ENCODE measurements at regions not wholly inside any gene's neighbourhood (a gene's known extent, or its start where the extent isn't known, plus 50 kb on each side); places are given as distances from the start of the nearest gene placed in this dataset.

DNA sequence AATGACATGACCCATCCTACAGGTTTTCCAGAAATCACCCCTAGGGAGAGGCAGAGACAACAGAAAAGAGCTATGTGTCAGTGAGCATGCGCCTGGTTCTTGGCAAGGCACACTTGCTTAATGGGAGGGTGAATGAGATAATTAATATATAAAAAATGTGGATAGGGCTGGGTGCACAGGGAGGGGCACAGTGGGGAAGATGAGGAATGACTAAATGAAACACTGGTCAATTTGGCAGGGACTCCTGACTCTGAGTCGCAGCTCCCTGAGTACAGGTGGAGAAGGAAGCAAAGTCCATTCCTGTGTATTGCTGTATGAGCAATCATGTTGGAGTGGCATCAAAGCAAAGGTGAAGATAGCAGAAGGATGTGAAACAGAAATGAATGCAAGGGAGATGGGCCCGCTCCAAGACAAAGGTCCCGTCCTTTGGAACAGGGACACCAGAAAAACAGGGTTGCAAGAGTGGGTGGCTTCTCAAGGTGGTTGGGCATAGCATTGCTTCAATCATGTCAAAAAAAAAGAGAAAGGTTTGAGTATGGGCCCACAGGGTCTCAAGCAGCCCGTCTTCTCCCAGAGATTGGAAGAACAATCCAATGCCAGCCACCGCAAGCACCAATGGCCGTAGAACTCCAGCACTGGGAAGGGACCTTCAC is 278.4 kb upstream of the AGTR2 start:
- DNase-seq (peak in 1 of 4 donors; percentile 13), ATAC-seq (no peak)
- Histone ChIP-seq H3K27me3 (no peaks in the 10 kb centered on the region), H3K9me3 (peaks cover 0 to 1% of the 10 kb centered on the region in 2 donors), H3K27ac (no peak overlapping the region), H3K4me3 (no peak overlapping the region), H3K4me1 (no peaks in the 10 kb centered on the region), H3K36me3 (no peaks in the 10 kb centered on the region)
- TF ChIP-seq, protein P1, sequence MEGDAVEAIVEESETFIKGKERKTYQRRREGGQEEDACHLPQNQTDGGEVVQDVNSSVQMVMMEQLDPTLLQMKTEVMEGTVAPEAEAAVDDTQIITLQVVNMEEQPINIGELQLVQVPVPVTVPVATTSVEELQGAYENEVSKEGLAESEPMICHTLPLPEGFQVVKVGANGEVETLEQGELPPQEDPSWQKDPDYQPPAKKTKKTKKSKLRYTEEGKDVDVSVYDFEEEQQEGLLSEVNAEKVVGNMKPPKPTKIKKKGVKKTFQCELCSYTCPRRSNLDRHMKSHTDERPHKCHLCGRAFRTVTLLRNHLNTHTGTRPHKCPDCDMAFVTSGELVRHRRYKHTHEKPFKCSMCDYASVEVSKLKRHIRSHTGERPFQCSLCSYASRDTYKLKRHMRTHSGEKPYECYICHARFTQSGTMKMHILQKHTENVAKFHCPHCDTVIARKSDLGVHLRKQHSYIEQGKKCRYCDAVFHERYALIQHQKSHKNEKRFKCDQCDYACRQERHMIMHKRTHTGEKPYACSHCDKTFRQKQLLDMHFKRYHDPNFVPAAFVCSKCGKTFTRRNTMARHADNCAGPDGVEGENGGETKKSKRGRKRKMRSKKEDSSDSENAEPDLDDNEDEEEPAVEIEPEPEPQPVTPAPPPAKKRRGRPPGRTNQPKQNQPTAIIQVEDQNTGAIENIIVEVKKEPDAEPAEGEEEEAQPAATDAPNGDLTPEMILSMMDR (IDR thresholded peaks at IDR 0.05) = no peak
- intact Hi-C loops (cut with DNase I) = no loop called here

DNA sequence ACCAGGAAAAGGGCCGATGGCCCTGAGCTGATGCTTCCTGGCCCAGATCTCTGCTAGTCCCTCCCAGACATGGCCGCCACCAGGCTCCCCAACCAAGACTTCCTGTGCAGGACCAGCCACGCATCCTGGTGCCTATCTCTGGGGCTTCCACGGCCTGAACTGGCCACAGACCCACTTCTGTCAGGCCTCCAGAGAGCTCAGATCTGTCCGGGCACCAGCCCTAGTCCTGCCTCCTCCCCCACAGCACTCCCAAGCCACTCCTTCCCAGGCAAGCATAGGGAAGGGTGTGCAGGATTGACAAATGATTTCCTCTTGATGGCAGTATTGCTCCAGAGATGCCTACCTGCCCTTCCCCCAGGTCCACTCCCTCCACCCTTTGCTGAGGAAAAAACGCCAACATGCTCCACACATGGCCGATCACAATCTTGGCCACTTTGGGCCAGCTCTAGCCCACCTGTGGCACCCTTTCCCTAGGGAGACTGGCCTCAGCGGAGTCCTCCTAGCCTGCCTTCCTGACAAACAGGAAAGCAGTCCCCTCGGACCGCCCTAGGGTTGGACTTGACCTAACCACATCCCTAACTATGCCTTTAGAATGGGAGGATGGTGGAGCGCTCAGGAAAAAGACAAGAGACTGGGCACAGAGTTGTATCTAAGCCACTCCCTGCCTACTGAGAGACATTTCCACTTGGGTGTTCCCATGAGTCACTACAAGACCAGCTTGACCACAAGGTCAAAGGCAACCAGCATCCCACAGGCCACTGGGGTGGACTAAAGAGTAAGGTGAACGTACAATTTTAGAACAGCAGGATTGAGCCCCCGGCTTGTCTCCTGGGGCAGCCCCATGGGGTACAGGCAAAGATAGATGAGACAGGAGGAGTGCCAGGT is 277.5 kb upstream of the AGTR2 start:
- ATAC-seq = peak; percentile 96
- H3K27me3 ChIP-seq = no peaks in the 10 kb centered on the region
- H3K27ac ChIP-seq = peak overlapping the region in 1 of 2 donors; percentile 29
- H3K4me3 ChIP-seq = no peak overlapping the region
- no peaks in the 10 kb centered on the region for H3K36me3 ChIP-seq
- TF ChIP-seq, protein P1 (IDR thresholded peaks at IDR 0.05) = peak in 1 of 2 donors; percentile 20
- H3K4me1 ChIP-seq = no peaks in the 10 kb centered on the region
- peaks cover 0 to 1% of the 10 kb centered on the region in 2 donors for H3K9me3 ChIP-seq
- intact Hi-C loops (cut with DNase I) = no loop called here
- DNase-seq = peak in 2 of 4 donors; percentile 44 to 78

DNA sequence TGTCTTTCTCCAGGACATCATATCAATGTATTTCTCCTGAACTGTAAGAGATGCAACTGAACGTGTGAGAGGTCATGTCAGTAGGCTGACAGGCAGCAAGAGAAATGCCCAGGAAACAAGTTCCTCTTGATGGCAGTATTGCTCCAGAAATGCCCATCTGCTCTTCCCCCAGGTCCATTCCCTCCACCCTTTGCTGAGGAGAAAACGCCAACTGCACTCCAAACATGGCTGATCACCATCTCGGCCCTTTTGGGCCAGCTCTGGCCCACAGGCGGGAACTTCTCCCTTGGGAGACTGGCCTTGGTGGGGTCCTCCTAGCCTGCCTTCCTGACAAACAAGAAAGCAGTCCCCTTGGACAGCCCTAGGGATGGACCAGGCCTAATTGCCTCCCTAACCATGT is 276.5 kb upstream of the AGTR2 start:
- H3K36me3 ChIP-seq = no peaks in the 10 kb centered on the region
- peak in 2 of 4 donors; percentile 24 to 39 for DNase-seq
- peak; percentile 50 for ATAC-seq
- no peaks in the 10 kb centered on the region for H3K27me3 ChIP-seq
- intact Hi-C loops (cut with DNase I) = no loop called here
- TF ChIP-seq, protein P1 (IDR thresholded peaks at IDR 0.05) = peak in 1 of 2 donors; percentile 13
- no peaks in the 10 kb centered on the region for H3K4me1 ChIP-seq
- H3K27ac ChIP-seq = no peak overlapping the region
- peaks cover 0 to 1% of the 10 kb centered on the region in 2 donors for H3K9me3 ChIP-seq
- H3K4me3 ChIP-seq = no peak overlapping the region

DNA sequence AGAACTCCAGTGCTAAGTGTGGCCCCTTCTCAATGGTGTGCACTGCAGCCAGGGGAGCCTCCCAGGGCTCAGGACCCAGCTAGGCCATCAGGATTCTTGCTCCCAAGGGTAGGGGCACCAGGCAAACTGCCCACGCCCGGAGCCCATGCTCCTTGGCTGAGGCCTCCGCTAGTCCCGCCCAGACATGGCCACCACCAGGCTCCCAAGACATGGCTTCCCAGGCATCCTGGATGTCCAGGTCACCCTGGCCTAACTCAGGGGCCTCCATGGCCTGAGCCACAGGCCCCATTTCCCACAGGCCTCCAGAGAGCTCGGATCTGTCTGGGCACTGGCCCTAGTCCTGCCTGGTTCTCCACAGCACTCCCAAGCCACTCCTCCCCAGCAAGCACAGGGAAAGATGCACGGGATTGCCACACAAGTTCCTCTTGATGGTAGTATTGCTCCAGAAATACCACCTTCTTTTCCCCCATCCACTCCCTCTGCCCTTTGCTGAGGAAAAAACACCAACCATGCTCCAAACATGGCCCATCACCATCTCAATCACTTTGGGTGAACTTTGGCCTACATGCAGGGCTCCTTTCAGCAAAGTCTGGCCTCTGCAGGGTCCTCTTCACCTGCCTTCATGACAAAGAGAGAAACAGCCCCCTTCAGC is 274.7 kb upstream of the AGTR2 start:
- ATAC-seq = no peak
- TF ChIP-seq, protein P1 (IDR thresholded peaks at IDR 0.05) = no peak
- Histone ChIP-seq H3K27me3 (no peaks in the 10 kb centered on the region), H3K4me1 (no peaks in the 10 kb centered on the region), H3K36me3 (no peaks in the 10 kb centered on the region), H3K9me3 (no peaks in the 10 kb centered on the region), H3K27ac (no peak overlapping the region), H3K4me3 (no peak overlapping the region)
- no peak for DNase-seq
- intact Hi-C loops (cut with DNase I) = no loop called here

DNA sequence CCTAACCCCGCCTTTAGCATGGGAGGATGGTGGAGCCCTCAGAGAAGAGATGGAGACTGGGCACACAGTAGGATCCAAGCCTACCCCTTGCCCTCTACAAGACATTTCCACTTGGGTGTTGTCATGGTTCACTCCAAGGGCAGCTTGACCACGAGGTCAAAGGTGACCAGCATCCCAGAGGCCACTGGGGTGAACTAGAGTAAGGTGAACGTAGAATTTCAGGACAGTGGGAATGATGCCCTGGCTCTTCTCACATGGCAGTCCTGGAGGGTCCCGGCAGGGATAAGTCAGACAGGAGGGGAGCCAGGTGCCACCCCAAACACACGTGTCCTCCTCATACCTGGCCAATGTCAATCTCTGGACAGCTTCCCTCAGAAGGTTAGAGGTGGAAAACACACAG is 274.2 kb upstream of the AGTR2 start:
- intact Hi-C loops (cut with DNase I) = no loop called here
- no peaks in the 10 kb centered on the region for H3K27me3 ChIP-seq
- H3K9me3 ChIP-seq = no peaks in the 10 kb centered on the region
- no peak for ATAC-seq
- TF ChIP-seq, protein P1 (IDR thresholded peaks at IDR 0.05) = no peak
- no peak for DNase-seq
- H3K4me3 ChIP-seq = no peak overlapping the region
- no peaks in the 10 kb centered on the region for H3K4me1 ChIP-seq
- H3K27ac ChIP-seq = no peak overlapping the region
- no peaks in the 10 kb centered on the region for H3K36me3 ChIP-seq
